GM12864 (cell line): ENCODE measurements at regions not wholly inside any gene's neighbourhood (a gene's known extent, or its start where the extent isn't known, plus 50 kb on each side); places are given as distances from the start of the nearest gene placed in this dataset.

Experiments used
- DNase-seq: peaks from one replicate; pipeline ENCODE4 v3.0.0-alpha.2; 2011; ENCODE audit warnings: low read depth
- H3K4me3 ChIP-seq: 2 replicates; pipeline ENCODE4 v1.5.1; 2011; ENCODE audit warnings: mild to moderate bottlenecking, low read depth, low read length, control low read depth
- CTCF ChIP-seq: IDR thresholded peaks from 2 replicates; pipeline ENCODE4 v1.5.1; 2011; ENCODE audit warnings: low read depth, mild to moderate bottlenecking, moderate library complexity, low read length, control low read depth, inconsistent platforms; ENCODE audit errors: missing control alignments

GRCh38 chr15:45862034-45862433, 227.2 kb downstream of the SQOR start:
- DNase-seq, result no peak
- H3K4me3 ChIP-seq, result no peak overlapping the region
- no peak for TF ChIP-seq CTCF

GRCh38 chr15:45863881-45864580, 229.2 kb downstream of the SQOR start:
- TF ChIP-seq CTCF, result no peak
- no peak overlapping the region for H3K4me3 ChIP-seq
- DNase-seq, result no peak

- no peak for TF ChIP-seq CTCF
- H3K4me3 ChIP-seq, result no peak overlapping the region
- no peak for DNase-seq
Observed at GRCh38 chr15:45866616-45867015, 231.8 kb downstream of the SQOR start.

GRCh38 chr15:45867281-45867680, 232.5 kb downstream of the SQOR start:
- TF ChIP-seq CTCF, result no peak
- no peak overlapping the region for H3K4me3 ChIP-seq
- no peak for DNase-seq

- TF ChIP-seq CTCF, result no peak
- no peak for DNase-seq
- H3K4me3 ChIP-seq, result no peak overlapping the region
Observed at GRCh38 chr15:45868109-45868691, 233.4 kb downstream of the SQOR start.

- DNase-seq, result no peak
- no peak for TF ChIP-seq CTCF
- H3K4me3 ChIP-seq, result no peak overlapping the region
Observed at GRCh38 chr15:45869034-45869668, 234.3 kb downstream of the SQOR start.
